ENCODE measurements at regions not wholly inside any gene's neighbourhood (a gene's known extent, or its start where the extent isn't known, plus 50 kb on each side); places are given as distances from the start of the nearest gene placed in this dataset.

- Histone ChIP-seq H3K9me3 (no peaks in the 10 kb centered on the region), H3K4me1 (peaks cover 4 to 14% of the 10 kb centered on the region in 2 donors), H3K27me3 (no peaks in the 10 kb centered on the region), H3K4me3 (no peak overlapping the region), H3K36me3 (no peaks in the 10 kb centered on the region), H3K27ac (peak overlapping the region; percentile 11)
- intact Hi-C loops (cut with DNase I), result no loop called here
- DNase-seq (ENCODE audit: low spot score in 2 of 2), result no peak
- TF ChIP-seq, protein P1, sequence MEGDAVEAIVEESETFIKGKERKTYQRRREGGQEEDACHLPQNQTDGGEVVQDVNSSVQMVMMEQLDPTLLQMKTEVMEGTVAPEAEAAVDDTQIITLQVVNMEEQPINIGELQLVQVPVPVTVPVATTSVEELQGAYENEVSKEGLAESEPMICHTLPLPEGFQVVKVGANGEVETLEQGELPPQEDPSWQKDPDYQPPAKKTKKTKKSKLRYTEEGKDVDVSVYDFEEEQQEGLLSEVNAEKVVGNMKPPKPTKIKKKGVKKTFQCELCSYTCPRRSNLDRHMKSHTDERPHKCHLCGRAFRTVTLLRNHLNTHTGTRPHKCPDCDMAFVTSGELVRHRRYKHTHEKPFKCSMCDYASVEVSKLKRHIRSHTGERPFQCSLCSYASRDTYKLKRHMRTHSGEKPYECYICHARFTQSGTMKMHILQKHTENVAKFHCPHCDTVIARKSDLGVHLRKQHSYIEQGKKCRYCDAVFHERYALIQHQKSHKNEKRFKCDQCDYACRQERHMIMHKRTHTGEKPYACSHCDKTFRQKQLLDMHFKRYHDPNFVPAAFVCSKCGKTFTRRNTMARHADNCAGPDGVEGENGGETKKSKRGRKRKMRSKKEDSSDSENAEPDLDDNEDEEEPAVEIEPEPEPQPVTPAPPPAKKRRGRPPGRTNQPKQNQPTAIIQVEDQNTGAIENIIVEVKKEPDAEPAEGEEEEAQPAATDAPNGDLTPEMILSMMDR (IDR thresholded peaks at IDR 0.05), result no peak
Observed at GRCh38 chr11:26904132-26904531, 89.8 kb upstream of the FIBIN start.

DNA sequence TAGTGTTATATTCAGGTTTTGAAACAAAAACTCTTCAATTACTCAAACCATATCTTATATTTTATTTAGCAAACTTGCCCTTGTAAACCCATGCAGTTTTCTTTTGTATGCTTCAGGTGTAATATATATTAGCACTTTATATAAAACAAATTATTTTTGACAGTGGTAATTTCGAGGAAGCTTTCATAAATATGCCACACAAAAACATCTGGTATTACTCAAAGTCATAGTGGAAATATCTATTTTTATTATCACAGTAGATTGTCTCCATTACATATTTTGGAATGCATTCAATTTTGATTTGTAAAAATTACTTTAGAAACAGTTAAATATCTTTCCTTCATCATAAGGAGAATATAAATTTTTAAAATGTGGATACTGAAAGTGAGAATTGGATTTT lies 89.1 kb upstream of the FIBIN start:
- Histone ChIP-seq H3K4me3 (no peak overlapping the region), H3K27ac (no peak overlapping the region), H3K36me3 (no peaks in the 10 kb centered on the region), H3K9me3 (no peaks in the 10 kb centered on the region), H3K27me3 (no peaks in the 10 kb centered on the region), H3K4me1 (peaks cover 4 to 14% of the 10 kb centered on the region in 2 donors)
- intact Hi-C loops (cut with DNase I), result no loop called here
- DNase-seq (ENCODE audit: low spot score in 2 of 2), result no peak
- TF ChIP-seq, protein P1 (IDR thresholded peaks at IDR 0.05), result no peak

DNA sequence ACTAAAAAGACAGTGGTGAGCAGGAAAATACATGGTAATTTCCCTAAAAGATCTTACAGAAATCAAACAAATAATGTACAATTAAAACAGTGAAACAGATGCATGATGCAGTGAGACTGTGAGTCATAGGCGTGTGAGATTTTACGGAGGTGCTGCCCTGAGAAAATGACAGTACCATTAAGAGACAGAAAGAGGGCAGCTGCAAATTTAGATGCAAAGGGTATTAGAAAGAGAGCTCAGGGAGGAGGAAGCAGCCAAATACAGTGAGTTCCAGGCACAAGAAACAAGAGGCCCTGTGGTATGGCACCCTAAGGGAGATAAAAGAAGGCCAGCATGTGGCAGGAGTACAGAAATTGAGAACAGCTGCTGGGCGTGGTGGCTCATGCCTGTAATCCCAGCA lies 88.5 kb upstream of the FIBIN start:
- H3K27me3 ChIP-seq, result no peaks in the 10 kb centered on the region
- intact Hi-C loops (cut with DNase I), result no loop called here
- H3K9me3 ChIP-seq, result no peaks in the 10 kb centered on the region
- no peak for DNase-seq (ENCODE audit: low spot score in 2 of 2)
- peaks cover 4 to 18% of the 10 kb centered on the region in 2 donors for H3K4me1 ChIP-seq
- TF ChIP-seq, protein P1 (IDR thresholded peaks at IDR 0.05), result no peak
- H3K4me3 ChIP-seq, result no peak overlapping the region
- H3K36me3 ChIP-seq, result no peaks in the 10 kb centered on the region
- no peak overlapping the region for H3K27ac ChIP-seq

DNA sequence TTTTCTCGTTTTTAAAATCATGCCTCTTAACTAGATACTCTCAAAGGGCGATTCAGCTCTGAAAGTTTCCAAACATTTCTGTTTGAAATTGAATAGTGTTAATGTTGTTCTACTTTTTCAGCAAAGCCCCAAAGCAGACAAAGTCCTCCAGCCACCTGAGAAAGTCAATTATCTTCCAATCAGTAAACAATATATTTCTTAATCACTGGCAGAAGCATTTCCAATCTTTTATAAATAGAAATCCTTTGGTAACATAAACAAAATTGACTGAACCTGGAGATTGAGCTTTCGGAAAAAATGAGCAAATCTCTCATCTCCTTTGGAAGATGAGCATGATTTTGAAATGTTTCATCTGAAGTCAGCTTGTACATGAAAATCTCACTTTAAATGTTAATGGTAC lies 84.4 kb upstream of the FIBIN start:
- H3K27ac ChIP-seq, result no peak overlapping the region
- H3K4me1 ChIP-seq, result peaks cover 0 to 7% of the 10 kb centered on the region in 2 donors
- TF ChIP-seq, protein P1 (IDR thresholded peaks at IDR 0.05), result no peak
- H3K4me3 ChIP-seq, result no peak overlapping the region
- H3K27me3 ChIP-seq, result no peaks in the 10 kb centered on the region
- no peaks in the 10 kb centered on the region for H3K36me3 ChIP-seq
- intact Hi-C loops (cut with DNase I), result no loop called here
- no peaks in the 10 kb centered on the region for H3K9me3 ChIP-seq
- DNase-seq (ENCODE audit: low spot score in 2 of 2), result no peak

GRCh38 chr11:26909991-26910591 lies 83.8 kb upstream of the FIBIN start:
- peaks cover 0 to 7% of the 10 kb centered on the region in 2 donors for H3K4me1 ChIP-seq
- DNase-seq (ENCODE audit: low spot score in 2 of 2), result no peak
- TF ChIP-seq, protein P1 (IDR thresholded peaks at IDR 0.05), result no peak
- H3K4me3 ChIP-seq, result no peak overlapping the region
- H3K27ac ChIP-seq, result no peak overlapping the region
- no peaks in the 10 kb centered on the region for H3K9me3 ChIP-seq
- no peaks in the 10 kb centered on the region for H3K36me3 ChIP-seq
- H3K27me3 ChIP-seq, result no peaks in the 10 kb centered on the region
- intact Hi-C loops (cut with DNase I), result no loop called here

DNA sequence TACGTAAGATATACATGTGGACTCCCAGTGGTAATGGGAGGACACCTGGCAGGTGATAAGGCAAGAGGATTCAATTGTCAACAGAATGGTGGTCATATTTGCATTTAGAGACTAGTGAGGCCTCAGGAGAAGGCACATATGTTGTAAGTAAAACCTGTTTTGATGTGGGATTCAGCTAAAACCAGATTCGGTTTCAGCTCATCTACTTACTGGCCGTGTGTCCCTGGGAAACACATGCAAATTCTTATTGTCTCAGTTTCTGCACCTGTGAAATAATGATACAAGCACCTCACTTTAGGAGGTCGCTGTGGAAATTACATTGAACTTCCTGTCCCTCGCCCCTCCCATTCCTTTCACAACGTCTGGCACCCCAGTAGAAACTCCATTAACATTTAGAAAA lies 78.9 kb upstream of the FIBIN start:
- Histone ChIP-seq H3K36me3 (no peaks in the 10 kb centered on the region), H3K4me1 (peaks cover 0 to 7% of the 10 kb centered on the region in 2 donors), H3K9me3 (no peaks in the 10 kb centered on the region), H3K27ac (no peak overlapping the region), H3K4me3 (no peak overlapping the region), H3K27me3 (no peaks in the 10 kb centered on the region)
- DNase-seq (ENCODE audit: low spot score in 2 of 2), result no peak
- intact Hi-C loops (cut with DNase I), result no loop called here
- TF ChIP-seq, protein P1 (IDR thresholded peaks at IDR 0.05), result no peak
